DMS 273 treated with DMSO at 0.1 percent for 48 hours (cell line): ENCODE measurements at regions not wholly inside any gene's neighbourhood (a gene's known extent, or its start where the extent isn't known, plus 50 kb on each side); places are given as distances from the start of the nearest gene placed in this dataset.
"Not testable (repeated sequence)": the region's sequence is repeated elsewhere in the genome, so short reads cannot be mapped to it uniquely, and the experiment has no call there.

Source experiments
- DNase-seq: peaks from one replicate; lab custom pipeline; 2025; lab: John Stamatoyannopoulos, UW

- no peak for DNase-seq
Observed at GRCh38 chrX:45479835-45480422, 279.3 kb upstream of the DIPK2B start.

- no peak for DNase-seq
Observed at GRCh38 chrX:45479196-45479834, 278.6 kb upstream of the DIPK2B start.

DNA sequence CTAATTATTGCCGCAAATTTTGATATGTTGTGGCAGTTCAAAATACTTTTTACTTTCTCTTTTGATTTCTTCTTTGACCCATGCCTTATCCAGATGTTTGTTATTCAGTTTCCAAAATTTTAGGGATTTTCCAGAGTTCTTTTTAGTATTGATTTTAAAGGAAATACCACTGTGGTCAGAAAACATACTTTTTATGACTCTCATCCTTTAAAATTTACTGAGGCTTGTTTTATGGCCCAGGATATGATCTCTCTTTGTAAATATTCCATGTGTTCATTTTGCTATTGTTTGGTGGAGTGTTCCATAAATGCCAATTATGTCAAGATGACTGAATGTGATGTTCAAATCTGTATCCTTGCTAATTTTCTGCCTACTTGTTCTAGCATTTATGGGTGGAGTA lies 272.3 kb upstream of the DIPK2B start:
- no peak for DNase-seq

DNA sequence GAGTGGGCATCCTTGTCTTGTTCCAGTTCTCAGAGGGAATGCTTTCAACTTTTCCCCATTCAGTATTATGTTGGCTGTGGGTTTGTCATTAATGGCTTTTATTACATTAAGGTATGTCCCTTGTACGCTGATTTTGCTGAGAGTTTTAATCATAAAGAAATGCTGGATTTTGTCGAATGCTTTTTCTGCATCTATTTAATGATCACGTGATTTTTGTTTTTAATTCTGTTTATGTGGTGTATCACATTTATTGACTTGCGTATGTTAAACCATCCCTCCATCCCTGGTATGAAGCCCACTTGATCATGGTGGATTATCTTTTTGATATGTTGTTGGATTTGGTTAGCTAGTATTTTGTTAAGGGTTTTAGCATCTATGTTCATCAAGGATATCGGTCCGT lies 266.9 kb upstream of the DIPK2B start:
- DNase-seq = not testable (repeated sequence)

DNA sequence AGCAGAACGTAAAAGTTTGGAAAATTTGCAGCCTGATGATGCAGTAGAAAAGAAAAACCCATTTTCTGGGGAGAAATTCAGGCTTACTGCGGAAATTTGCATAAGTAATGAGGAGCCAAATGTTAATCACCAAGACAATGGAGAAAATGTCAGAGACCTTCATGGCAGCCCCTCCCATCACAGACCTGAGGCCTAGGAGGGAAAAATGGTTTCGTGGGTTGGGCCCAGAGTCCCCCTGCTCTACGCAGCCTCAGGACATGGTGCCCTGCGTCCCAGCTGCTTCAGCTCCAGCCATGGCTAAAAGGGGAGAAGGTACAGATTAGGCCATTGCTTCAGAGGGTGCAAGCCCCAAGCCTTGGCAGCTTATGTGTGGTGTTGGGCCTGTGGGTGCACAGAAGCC lies 255.1 kb upstream of the DIPK2B start:
- not testable (repeated sequence) for DNase-seq

GRCh38 chrX:45454290-45454689 lies 253.6 kb upstream of the DIPK2B start:
- no peak for DNase-seq

DNA sequence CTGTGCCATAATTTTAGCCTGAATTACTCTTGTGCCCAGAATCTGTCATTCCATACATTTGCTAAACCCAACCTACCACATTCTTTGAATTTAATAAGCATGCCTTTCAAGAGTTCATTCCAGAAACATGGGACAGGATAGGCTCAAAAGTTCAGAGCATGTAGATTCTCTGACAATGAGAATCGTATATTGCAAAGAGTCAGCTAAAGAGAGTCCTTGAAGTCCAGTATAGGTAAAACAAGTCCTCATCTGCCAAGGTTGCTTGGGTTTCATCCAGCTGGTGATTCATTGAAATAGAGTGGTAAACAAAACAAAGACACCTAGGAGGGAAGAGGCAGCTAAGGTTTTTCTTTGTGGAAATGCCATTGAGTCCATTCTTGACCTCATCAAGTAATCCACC lies 249.3 kb upstream of the DIPK2B start:
- DNase-seq = no peak

DNA sequence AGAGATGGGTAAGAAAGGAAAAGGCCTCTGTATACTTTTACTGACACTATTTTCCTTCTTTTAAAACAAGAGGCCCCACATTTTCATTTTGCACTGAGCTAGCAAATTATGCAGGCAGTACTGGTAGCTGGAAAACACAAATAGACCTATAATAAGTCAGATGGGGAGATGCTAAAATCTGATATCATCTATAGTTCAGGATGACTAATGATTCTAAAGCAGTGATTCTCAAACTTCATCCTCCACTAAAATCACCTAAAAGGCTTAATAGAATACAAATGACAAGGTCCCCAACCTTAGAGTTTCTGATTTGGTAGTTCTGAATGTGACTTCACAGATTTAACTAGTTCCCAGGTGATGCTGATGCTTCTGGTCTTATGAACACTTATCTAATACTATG lies 247.3 kb upstream of the DIPK2B start:
- DNase-seq = no peak

- DNase-seq = no peak
Observed at GRCh38 chrX:45447331-45447730, 246.7 kb upstream of the DIPK2B start.

DNA sequence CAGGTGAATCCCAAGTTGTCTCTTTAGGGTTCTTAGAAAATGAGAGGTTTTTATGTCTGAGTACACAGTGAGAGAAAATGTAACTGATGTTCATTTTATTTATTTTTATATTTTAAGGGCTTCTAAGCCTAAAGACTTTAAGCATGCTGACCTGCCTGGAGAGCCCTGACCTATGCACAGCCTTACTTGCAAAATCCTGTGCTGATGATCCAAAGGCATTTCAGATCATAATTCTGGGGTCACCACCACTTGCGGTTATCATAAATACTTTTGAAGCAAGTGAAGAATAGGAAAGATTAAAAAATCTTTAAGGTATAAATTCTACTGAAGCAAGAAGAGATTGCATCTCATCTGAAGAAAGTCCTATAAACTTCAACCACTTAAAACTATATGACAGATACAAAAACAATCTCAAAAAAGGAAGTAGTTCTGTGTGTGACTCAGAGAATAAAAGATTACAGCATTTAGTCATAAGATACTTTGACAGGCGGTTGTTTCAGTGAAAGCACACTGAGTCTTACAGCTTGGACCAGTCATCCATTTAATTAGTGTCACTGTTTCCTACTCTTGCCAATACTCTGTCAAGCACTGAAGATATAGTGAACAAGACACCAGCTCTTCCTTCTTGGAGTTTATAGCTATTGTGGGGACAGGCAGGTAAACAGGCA lies 245.2 kb upstream of the DIPK2B start:
- no peak for DNase-seq

GRCh38 chrX:45437186-45437585 lies 236.5 kb upstream of the DIPK2B start:
- DNase-seq = no peak

- no peak for DNase-seq
Observed at GRCh38 chrX:45435481-45435880, 234.8 kb upstream of the DIPK2B start.

DNA sequence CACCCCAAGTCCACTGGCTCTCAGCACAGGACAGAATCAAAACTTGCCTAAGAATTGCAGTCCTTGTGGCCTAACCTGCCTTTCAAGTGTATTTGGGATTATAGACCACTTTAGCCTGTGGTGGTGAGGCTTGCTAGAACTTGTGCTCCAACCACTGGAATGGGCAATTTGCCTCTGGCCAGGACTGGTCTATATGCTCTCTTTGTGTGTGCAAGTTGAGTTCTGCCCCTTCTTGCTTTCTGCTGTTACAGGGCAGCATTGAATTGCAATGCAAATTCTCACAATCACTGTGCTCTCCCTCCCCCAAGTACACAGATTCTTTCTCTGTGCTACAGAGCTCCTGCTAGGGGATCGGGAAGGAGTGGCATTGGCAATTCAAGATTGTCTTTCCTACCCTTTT lies 233.6 kb upstream of the DIPK2B start:
- DNase-seq = no peak

GRCh38 chrX:45428831-45429230 lies 228.2 kb upstream of the DIPK2B start:
- DNase-seq = no peak

GRCh38 chrX:45424326-45424725 lies 223.7 kb upstream of the DIPK2B start:
- no peak for DNase-seq

GRCh38 chrX:45422216-45422925 lies 221.7 kb upstream of the DIPK2B start:
- no peak for DNase-seq

DNA sequence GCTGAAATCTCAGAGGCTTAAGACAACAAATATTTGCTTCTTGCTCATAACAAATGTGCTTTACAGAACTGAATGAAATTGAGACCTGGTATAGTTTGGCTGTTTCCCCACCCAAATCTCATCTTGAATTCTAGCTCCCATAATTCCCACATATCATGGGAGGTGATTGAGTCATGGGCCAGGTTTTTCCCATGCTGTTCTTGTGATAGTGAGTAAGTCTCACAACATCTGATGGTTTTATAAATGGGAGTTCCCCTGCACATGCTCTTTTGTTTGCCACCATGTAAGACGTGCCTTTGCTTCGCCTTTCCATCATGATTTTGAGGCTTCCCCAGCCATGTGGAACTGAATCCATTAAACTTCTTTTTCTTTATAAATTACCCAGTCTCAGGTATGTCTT lies 221.1 kb upstream of the DIPK2B start:
- no peak for DNase-seq

- DNase-seq = no peak
Observed at GRCh38 chrX:45404206-45404605, 203.5 kb upstream of the DIPK2B start.

GRCh38 chrX:45401923-45402322 lies 201.2 kb upstream of the DIPK2B start:
- DNase-seq = no peak

GRCh38 chrX:45400951-45401725 lies 200.5 kb upstream of the DIPK2B start:
- not testable (repeated sequence) for DNase-seq

- no peak for DNase-seq
Observed at GRCh38 chrX:45400027-45400779, 199.5 kb upstream of the DIPK2B start.
